Fibroblast of villous mesenchyme (primary cell): ENCODE measurements at regions not wholly inside any gene's neighbourhood (a gene's known extent, or its start where the extent isn't known, plus 50 kb on each side); places are given as distances from the start of the nearest gene placed in this dataset. TPM values are rescaled to one million over a fixed set of nuclear protein-coding genes. Genes with fewer than 3 reads are reported as not detected.

Experiments
- small RNA-seq: library from RNA; depleted of rRNA; stranded (forward); fragments of <200 nt; gene quantifications from one replicate; pipeline ENCODE3, GENCODE V24; 2012

Small RNA genes in the stretch of these regions (small RNA-seq; reads per million reads assigned to genes)
- gene COX6CP16 (not detected), gene MIR5093 (not detected)
